HG03469 (cell line): ENCODE measurements at regions not wholly inside any gene's neighbourhood (a gene's known extent, or its start where the extent isn't known, plus 50 kb on each side); places are given as distances from the start of the nearest gene placed in this dataset.

Experiments used
- ATAC-seq: cut with Tn5 transposase; IDR thresholded peaks from one replicate; pipeline ENCODE4 v1.9.1; 2021; ENCODE audit warnings: mild to moderate bottlenecking, moderate library complexity, moderate number of reproducible peaks; ENCODE audit not compliant: unreplicated experiment

DNA sequence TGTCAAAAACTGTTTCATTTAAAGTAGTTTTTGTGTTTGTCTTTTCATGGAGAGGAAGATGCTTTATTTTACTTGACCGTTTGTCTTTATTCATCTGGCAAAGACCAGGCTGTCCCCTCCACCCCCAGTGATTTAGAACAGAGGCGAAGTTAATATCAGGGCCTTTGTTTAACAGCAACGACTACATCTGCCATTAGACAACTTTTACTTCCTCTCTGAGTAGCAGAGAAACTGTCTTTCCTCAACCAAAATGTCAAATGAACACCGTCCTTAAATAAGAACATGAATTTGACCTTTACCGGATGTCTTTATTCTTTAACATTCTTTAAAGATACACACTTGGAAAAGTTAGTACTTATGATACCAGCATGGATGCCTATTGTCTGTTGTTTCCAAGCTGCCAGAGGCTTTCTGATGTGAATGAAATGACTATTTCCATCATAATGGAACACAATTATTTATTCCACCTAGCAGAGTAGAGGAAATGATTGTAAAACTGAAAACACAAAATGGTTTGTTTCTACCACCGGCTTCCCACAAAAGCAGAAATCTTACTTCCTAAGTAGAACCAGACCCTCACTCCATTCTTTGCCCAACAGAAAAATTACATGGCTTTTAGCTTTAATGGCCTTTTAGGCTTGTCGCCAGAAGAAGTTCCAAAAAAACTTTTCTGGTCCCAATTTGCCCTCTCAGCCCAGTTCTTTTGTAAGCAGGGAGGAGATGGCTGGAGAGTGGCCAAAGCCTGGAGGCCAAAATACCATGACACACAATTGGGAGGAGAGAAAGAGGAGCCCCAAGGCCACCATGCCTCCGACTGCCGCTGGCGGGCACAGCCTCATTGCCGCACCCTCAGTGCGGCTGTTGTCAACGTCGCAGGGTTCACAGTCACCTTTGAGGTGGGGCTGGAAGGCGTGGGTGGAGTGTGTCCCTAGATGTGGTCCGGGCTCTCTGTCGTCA is 168.5 kb downstream of the TEX36 start:
- no peak for ATAC-seq

- ATAC-seq: no peak
These were observed 169.4 kb downstream of the TEX36 start for GRCh38 chr10:125513429-125514182.

- no peak for ATAC-seq
These were observed 172.0 kb downstream of the TEX36 start for GRCh38 chr10:125510998-125511397.

- ATAC-seq: no peak
These were observed 177.3 kb downstream of the TEX36 start for GRCh38 chr10:125505648-125506047.

GRCh38 chr10:125502276-125502675 is 180.7 kb downstream of the TEX36 start:
- ATAC-seq: no peak

GRCh38 chr10:125495386-125495785 is 187.6 kb downstream of the TEX36 start:
- no peak for ATAC-seq

DNA sequence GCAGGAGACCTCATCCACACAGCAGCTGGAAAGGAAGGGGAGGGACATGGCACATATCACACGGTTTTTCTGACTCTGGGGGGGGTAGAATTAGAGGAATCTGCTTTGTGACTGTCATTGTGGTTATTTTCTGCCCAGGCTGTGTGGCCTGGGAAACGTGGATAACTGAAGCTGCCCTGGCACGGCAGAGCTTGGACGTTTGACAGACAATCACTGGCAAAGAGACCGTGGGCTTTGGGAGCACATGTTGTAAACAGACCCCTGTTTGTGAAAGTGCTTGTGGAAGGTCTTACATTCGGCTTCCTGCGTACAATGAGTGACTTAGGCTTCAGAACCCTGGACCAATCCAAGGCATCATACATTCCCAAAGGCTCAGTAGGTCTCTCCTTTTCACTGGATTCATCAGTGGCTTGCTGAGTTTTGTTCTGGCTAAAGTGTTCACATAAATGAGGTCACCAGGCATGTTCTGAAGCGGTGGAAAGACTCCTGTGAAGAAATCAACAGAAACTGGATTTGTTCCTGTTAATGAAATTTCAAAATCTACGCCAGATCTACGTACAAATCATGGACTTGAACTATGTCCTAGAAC is 188.2 kb downstream of the TEX36 start:
- no peak for ATAC-seq

GRCh38 chr10:125491381-125491780 is 191.6 kb downstream of the TEX36 start:
- ATAC-seq: no peak

DNA sequence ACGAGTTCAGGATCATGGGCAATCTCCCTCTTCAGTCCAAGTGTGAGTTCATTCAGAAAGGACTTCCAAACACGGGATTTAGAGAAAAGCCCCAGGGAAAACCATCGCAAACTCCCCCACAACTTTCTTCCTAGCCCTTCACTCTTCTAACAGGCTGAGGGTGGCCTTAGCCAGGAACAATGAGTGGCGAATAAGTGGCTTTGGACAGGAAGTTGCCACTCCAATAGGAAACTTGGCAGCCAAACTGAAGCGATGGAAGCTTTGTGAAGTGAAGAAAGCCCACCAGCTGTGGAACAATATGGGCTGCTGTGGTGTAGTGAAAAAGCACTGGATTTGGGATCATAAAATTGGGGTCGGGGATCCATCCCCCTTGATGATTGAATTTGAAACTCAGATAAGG is 193.2 kb downstream of the TEX36 start:
- no peak for ATAC-seq

DNA sequence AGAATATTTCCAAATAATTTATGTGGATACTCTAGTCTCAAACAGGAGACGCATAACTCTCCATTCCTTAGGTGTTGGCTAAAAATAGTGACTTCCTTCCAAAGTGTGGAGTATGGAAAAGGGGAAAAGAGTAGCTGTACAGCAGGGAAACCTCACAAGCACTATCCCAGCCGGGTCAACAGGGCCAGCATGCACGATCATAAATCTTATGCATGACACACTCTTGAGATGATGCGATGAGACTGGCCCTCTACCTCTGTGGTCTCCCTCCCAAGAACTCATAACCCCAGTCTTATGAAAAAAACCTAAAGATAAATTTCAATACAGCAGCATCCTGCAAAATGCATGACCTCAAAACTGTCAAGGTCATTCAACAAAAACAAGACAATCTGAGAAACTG is 197.3 kb downstream of the TEX36 start:
- ATAC-seq: no peak

DNA sequence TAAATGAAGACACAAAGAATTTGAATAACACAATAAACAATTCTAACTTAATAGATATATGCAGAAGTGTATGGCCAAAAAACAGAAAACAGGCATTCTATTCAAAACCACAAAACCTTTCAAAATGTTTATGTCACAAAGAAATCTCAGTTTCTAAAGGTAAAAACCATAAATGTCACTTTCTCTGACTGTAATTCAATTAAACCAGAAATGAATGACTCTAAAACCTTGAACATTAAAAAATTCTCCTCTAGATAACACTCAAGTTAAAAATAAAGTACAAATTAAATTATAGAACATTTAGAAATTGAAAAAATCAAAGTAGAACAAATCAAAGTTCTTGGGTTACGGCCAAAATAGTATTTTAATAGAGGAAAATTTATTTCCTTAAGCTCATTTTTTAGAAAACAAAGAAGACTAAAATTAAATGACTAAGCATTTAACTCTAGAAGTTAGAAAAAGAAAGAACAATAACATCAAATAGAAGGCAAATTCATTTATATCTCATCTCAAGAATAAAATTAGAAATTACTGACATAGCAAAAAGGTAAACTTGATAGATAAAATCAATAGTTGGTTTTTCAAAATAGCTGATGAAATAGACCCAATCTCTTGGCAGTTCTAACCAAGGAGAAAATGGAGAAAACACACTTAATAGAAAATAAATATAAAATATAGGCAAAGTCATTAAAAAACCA is 198.8 kb downstream of the TEX36 start:
- no peak for ATAC-seq

- ATAC-seq: no peak
These were observed 200.3 kb downstream of the TEX36 start for GRCh38 chr10:125482637-125483036.

DNA sequence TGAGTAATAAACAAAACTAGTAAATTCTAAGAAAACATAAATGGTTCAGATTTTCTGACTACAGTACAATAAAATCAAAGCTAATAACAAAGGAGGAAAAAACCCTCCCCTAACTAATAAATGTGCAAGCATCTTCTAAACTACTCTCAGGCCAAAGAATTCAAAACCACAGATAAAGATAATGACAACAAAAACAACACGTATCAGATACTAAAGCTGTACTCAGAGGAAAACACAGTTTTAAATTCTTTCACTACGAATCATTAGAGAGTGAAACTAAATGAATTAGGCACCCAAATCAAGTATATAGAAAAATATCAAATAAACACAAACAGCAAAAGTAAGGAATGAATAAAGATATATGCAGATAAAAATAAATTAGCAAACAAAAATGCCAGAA is 200.9 kb downstream of the TEX36 start:
- no peak for ATAC-seq

DNA sequence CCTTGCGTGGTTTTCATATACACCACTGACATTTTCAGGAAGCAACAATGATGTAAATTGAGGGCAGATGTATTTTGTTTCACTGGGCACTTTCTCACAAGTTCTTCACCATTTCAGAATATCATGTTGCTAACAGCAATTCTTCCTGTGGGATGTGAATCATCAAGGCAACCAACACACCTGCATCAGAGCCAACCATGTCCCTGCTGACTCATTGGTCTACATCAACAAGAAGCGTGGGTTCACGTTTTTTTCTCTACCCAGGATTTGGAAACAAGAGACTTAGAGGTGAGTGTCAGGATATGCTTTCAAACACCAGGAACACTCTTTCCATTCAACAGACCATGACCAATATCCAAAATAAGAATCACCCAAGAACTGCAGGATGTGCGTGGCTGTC is 203.9 kb downstream of the TEX36 start:
- ATAC-seq: no peak

DNA sequence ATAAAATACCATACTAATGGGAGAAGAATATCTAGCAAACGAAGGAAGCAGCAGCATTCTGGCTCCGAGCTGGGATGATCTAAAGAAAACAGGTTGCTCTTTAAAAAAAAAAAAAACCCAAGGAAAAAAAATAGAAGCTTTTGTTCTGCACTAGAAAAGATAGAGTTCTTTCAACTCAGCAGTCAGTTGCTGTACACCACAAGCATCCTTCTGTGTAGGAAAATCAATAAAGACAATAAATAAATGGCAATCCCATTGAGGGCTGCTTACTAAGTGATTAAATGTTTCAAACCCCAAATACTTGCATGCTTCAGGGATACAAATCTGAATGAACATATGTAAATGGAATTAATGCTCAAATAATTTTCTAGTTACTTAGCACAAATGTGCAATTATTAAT is 207.1 kb downstream of the TEX36 start:
- ATAC-seq: no peak

DNA sequence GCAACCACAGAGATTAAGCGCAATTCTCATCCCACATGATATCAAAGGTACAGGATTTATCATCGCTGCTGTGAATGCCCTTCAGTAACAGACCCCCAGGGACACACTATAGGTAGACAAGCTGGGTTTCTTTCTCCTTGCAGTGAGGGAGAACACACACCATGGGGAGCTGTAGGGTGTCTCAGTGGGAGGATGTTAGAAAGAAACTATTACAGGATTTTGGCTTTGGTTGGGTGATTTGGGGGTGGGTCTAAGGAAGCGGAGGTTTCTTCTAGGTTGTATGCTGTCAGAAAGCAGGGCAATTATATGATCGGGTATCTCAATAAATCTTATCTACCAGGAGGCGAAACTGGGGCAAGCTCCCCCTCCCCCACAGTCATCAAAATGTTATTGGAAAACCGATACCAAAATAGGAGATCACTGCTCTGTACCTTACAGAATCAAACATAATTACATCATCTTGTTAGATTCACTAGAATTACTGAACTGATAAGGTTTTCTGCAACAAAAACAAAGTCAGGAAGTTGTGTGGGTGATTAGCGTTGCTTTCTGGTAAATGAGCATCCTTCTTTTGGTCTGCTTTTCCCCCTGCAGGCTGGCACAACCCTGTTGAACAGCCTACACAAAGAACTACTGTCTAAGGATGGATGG is 209.7 kb downstream of the TEX36 start:
- no peak for ATAC-seq

GRCh38 chr10:125472010-125472607 is 210.9 kb downstream of the TEX36 start:
- ATAC-seq: no peak

- ATAC-seq: no peak
These were observed 214.7 kb downstream of the TEX36 start for GRCh38 chr10:125468278-125468677.

DNA sequence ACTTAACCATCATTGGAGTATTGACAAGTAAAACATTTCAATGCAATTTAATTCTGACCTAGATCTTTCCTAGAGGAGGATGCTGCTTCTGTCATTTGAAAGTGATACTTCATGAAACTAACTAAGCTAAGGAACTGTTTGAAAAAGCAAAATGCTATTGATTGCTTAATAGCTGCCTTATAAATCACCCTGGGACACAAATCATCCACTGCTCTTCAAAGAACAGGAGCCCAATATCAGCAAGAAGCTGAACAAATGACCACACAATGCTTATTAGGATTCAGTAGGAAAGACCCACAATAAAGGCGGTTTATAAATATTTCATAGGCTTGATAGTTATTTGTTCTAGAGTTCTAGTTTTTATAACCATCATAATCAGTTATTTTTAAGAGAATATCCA is 216.3 kb downstream of the TEX36 start:
- ATAC-seq: no peak

DNA sequence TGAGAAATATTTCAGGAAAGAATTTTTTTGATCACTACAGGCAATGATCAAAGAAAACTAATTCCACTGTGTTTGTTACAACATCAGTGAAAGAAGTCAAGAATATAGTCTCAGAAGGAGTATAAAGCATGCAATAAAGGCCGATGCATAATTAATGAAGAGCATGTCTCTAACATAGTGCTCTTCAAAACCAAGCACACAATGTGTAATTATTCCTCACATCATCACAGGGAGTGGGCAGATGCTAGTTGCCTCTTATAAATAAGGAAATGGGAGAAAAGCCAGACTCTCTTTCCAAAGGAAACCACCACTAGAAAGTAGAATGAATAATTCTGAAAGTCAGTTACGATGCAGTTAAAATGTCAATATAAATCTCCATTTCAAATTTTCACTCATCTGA is 220.1 kb downstream of the TEX36 start:
- no peak for ATAC-seq
